Body of pancreas (tissue), 4 donors: ENCODE measurements at regions not wholly inside any gene's neighbourhood (a gene's known extent, or its start where the extent isn't known, plus 50 kb on each side); places are given as distances from the start of the nearest gene placed in this dataset.

Source experiments
- POLR2A ChIP-seq, 3 donors: fragments of 450-650 bp; IDR thresholded peaks; one replicate each; pipeline ENCODE4 v1.6.1; 2016; ENCODE audit warnings: antibody characterized with exemption in 3 of 3, mild to moderate bottlenecking in 2 of 3
- TF ChIP-seq, protein P1 (sequence below), 7 experiments: fragments of 450-650 bp in 4 of 7; fragments of 200-600 bp in 3 of 7; sonication (generic) in 3 of 7; IDR thresholded peaks; one replicate each; pipeline ENCODE4 v1.5.1; 2016 to 2019; ENCODE audit warnings: antibody characterized with exemption in 7 of 7

DNA sequence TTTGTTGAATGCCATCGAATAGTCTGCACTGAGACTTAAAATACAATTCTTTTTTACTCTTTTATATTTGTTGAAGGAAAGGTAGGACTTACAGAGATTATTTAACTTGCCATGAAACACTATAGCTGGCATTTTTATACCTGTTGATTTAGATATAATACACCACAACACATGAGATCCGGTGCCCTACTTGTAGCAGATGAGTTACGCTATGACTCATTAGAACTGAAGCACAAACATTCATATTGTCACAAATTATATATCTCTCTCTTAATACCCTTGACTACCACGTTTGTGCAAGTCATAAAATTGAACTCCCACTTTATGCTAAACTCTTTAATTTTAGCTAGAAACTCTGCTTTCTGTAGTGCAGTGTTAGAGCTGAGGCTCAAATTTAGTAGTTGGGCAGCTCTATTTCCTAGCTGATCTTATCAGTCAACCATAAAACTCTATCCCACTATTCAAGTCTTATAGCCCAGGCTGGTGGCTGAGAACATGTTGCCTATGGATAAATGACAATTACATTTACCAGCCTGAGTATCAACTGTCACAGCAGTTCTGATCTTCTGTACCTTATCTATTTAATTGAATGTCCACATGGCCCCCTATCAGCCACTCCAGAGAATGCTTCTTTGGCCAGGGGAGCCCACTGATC lies 137.4 kb upstream of the SEMA3D start:
- TF ChIP-seq, protein P1, sequence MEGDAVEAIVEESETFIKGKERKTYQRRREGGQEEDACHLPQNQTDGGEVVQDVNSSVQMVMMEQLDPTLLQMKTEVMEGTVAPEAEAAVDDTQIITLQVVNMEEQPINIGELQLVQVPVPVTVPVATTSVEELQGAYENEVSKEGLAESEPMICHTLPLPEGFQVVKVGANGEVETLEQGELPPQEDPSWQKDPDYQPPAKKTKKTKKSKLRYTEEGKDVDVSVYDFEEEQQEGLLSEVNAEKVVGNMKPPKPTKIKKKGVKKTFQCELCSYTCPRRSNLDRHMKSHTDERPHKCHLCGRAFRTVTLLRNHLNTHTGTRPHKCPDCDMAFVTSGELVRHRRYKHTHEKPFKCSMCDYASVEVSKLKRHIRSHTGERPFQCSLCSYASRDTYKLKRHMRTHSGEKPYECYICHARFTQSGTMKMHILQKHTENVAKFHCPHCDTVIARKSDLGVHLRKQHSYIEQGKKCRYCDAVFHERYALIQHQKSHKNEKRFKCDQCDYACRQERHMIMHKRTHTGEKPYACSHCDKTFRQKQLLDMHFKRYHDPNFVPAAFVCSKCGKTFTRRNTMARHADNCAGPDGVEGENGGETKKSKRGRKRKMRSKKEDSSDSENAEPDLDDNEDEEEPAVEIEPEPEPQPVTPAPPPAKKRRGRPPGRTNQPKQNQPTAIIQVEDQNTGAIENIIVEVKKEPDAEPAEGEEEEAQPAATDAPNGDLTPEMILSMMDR (IDR thresholded peaks at IDR 0.05) = no peak
- TF ChIP-seq POLR2A (IDR thresholded peaks at IDR 0.05) = no peak
